HG03442 (cell line): ENCODE measurements at regions not wholly inside any gene's neighbourhood (a gene's known extent, or its start where the extent isn't known, plus 50 kb on each side); places are given as distances from the start of the nearest gene placed in this dataset.
"Not testable (repeated sequence)": the region's sequence is repeated elsewhere in the genome, so short reads cannot be mapped to it uniquely, and the experiment has no call there.

Source experiments
- ATAC-seq: cut with Tn5 transposase; IDR thresholded peaks from one replicate; pipeline ENCODE4 v1.9.1; 2021; ENCODE audit warnings: mild to moderate bottlenecking, moderate library complexity; ENCODE audit not compliant: unreplicated experiment

- ATAC-seq = no peak
Observed at GRCh38 chr2:125341353-125341752, 1314.6 kb upstream of the GYPC start.

GRCh38 chr2:125353542-125353941 is 1302.4 kb upstream of the GYPC start:
- not testable (repeated sequence) for ATAC-seq

- no peak for ATAC-seq
Observed at GRCh38 chr2:125364192-125364983, 1291.6 kb upstream of the GYPC start.

GRCh38 chr2:125364984-125365265 is 1291.0 kb upstream of the GYPC start:
- no peak for ATAC-seq

DNA sequence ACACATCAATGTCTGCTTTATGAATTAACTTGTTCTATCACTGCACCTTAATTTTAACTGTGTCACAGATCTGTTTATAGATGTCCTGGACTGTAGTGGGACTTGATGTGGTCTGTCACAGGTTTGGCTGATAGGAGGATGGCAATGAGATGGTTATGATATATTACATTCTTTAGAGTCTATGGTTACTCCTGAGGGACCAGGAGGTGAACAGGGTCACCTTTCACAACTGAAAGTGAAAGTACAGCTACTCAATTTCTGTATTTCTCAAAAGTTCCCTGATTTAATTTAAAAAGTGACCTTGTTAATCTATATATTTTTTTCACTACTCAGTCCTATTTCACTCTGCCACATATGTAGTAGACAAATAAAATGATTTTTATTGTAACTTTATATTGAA is 1284.1 kb upstream of the GYPC start:
- no peak for ATAC-seq

DNA sequence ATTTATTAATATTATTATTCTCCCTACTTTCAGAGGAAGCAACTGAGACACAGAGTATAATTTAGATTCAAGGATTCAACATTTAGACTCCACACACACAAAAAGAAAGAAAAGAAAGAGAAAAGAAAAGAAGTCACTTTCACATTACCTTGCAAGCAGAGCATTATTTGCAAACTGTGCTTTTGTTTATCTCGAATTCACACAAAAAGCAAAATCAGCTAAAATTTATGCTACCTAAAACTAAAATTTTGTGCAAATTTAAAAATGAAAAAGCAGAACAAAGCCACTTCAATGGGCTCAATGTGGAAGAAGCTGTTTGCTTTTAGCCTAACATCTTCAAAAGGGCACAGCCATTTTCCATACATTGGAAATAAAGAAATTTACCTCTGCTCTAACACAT is 1282.7 kb upstream of the GYPC start:
- ATAC-seq = no peak

GRCh38 chr2:125386074-125386473 is 1269.9 kb upstream of the GYPC start:
- ATAC-seq = peak; percentile 42

DNA sequence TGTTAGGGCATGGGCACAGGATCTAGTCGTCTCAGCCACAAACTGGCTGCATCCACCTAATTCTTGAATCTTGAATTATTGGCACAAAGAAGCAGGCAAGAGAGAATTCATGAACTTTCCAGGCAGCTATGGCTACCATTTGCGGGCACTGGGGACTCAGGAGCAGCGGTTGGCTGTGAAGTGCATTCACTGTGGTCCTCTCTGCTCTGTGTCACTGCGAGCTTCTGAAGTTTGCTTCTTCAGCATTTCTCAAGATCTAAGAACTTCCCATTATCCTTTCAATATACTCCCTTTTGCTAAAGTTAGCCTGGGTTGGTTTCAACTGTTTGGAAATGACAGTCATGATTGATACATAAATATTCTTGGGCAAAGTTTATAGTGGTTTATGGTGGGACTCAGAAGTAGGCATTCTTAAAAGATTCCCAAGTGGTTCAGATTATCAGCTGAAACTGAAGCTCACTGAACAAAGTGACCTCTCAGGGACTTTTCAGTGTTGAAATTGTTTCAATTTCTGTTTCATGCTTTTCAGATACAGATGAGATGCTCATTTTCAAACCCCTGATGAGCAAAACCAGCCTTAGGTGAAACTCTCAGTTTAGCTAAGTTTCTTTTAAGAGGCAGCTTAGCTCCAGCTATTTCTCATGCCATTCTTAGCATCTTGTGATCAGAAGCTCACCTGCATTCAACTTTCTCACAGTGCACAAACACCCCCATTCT is 1258.3 kb upstream of the GYPC start:
- peak; percentile 91 for ATAC-seq

GRCh38 chr2:125398738-125399524 is 1257.0 kb upstream of the GYPC start:
- peak; percentile 32 for ATAC-seq

- no peak for ATAC-seq
Observed at GRCh38 chr2:125405816-125406215, 1250.1 kb upstream of the GYPC start.

DNA sequence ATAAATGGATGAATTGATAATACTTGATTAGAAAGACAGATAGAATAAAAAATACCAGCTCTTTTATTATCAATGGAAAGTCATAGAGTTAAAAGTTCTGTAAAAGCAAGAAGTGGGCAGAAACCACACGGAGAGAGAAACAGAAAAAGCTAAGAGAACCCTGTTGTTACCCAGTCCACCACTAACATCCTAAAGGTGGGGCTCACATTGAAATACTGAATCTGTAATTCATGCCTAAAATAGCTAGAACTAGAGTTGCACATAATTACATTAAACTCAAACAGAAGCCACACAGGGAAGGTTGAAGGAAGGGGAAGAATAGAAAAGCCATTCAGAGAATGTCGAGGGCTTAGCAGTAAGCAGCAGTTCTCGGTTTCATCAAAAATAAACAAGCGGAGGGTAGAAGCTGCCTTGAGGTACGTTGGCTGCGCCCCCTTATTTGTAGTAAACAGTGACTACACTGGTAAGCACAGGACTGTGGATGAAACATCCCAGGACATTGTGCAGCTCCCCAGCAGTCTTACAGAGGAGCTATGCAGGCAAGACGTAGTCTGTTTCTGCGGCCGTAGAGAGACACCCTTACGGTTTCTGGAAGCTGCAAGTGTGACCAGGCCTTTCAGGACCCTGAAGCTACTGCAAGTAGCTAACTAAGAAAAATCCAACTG is 1247.0 kb upstream of the GYPC start:
- ATAC-seq = no peak

DNA sequence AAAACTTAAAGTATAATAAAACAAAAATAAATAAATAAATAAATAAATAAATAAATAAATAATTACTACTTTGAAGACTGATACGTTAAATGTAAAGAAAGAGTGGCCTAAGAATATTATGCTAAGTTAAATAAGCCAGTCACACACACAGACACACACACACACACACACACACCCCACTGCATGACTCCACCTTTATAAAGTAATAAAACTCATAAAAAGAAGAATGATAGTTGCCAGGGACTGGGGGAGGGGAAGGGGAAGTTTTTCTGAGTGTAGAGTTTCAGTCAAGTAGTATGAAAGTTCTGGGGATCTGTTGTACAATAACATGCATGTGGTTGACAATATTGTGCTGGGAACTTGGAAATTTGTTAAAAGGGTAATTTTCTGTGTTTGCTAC is 1237.5 kb upstream of the GYPC start:
- no peak for ATAC-seq

GRCh38 chr2:125422198-125422770 is 1233.7 kb upstream of the GYPC start:
- not testable (repeated sequence) for ATAC-seq

DNA sequence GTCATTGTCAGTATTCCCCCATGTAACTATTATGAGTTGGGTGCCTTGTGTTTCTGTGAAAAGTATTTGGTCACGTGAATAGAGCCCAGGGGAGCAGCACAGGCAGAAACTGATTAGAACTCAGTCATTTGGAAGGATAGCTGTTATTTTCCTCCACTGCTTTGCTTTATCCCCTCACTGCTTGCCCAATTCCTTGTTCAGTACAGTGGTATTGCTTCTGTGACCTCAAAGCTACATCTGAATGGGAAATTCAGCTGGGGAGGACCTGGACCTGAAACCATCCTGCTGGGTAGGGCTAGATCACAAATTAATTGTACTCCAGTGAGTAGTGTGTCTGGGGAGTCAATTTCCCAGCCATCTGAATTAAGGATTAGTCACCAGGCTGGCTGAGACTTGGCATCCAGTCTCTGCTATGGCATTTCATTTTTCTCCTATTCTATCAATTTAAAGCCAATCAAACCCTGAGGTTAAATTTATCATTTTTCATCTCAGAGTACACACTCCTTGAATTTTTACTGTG is 1231.6 kb upstream of the GYPC start:
- no peak for ATAC-seq

DNA sequence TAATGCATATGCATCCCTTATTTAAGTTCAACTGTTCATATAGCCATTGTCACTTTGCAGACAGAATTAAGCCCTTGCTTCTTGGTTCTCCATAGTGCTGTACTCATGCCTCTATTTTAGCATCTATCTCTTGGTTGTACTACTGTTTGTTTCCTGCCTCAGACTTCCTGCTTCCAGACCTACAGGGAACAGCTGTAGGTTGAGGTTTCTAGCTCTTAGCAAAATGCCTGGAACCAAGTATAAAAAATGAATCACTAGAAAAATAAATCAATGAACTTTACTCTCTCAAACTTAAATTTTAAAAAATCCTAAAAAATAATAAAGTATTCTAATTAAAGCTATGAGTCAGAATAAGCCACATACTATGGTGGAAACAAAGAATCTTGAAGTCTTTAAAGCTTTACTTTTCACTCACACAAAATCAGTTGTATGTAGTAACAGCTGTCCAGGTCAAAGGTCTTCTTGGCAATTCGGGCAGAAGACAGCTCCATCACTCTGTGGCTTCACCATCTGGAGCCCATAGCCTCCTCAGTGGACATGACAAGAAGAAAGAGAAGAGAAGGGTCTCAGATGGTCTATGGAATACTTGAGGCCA is 1228.1 kb upstream of the GYPC start:
- ATAC-seq = no peak

- ATAC-seq = no peak
Observed at GRCh38 chr2:125444106-125444505, 1211.9 kb upstream of the GYPC start.

- ATAC-seq = no peak
Observed at GRCh38 chr2:125445495-125445894, 1210.5 kb upstream of the GYPC start.

- no peak for ATAC-seq
Observed at GRCh38 chr2:125450092-125450491, 1205.9 kb upstream of the GYPC start.

GRCh38 chr2:125455110-125455509 is 1200.8 kb upstream of the GYPC start:
- no peak for ATAC-seq

GRCh38 chr2:125456693-125457363 is 1199.1 kb upstream of the GYPC start:
- ATAC-seq = no peak
